VCaP (cell line): ENCODE measurements at regions not wholly inside any gene's neighbourhood (a gene's known extent, or its start where the extent isn't known, plus 50 kb on each side); places are given as distances from the start of the nearest gene placed in this dataset.

Experiments
- H3K27ac ChIP-seq: fragments of 450-650 bp; 2 replicates; pipeline ENCODE4 v1.5.1; 2017
- TF ChIP-seq, protein P1 (sequence below): fragments of 450-650 bp; conservative IDR thresholded peaks from 2 replicates; pipeline ENCODE4 v1.5.1; 2017; ENCODE audit warnings: mild to moderate bottlenecking, moderate library complexity

DNA sequence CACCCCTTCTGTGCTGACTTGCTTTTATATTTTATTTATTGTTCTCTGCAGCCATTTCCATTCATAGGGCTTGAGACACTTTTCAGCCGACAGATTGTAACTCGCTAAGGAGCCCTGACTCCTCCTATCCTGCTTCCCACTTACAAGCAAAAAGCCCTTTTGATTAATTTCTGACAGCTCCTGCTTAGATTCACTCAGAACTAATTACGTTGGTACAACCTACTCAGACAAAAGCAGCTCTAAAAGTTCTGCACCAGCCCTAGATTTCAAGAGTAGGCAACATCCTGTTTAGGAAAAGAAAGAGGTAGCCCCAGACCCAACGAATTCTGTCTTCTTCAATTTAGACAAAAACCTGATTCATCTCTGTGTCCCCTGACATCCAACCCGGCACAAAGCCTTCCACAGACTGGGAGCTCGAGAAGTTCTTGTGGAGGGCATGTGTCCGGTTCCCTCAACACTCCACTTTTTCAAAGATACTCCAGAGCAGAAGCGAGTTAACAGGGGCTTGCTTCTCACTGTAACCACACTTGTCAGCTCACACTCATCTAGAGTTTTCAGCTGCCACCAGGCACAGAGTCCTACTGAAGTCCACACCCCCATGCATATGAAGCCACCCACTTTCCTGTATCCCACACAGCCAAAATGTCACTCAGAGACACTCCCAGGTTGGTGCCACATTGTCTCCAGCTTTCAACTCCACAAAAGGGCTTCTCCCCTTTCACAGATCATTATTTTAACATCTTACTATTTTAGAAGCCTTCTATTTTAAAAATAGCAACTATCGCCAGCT is 113.6 kb upstream of the NFE2L3 start:
- TF ChIP-seq, protein P1, sequence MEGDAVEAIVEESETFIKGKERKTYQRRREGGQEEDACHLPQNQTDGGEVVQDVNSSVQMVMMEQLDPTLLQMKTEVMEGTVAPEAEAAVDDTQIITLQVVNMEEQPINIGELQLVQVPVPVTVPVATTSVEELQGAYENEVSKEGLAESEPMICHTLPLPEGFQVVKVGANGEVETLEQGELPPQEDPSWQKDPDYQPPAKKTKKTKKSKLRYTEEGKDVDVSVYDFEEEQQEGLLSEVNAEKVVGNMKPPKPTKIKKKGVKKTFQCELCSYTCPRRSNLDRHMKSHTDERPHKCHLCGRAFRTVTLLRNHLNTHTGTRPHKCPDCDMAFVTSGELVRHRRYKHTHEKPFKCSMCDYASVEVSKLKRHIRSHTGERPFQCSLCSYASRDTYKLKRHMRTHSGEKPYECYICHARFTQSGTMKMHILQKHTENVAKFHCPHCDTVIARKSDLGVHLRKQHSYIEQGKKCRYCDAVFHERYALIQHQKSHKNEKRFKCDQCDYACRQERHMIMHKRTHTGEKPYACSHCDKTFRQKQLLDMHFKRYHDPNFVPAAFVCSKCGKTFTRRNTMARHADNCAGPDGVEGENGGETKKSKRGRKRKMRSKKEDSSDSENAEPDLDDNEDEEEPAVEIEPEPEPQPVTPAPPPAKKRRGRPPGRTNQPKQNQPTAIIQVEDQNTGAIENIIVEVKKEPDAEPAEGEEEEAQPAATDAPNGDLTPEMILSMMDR: no peak
- H3K27ac ChIP-seq: no peak overlapping the region

DNA sequence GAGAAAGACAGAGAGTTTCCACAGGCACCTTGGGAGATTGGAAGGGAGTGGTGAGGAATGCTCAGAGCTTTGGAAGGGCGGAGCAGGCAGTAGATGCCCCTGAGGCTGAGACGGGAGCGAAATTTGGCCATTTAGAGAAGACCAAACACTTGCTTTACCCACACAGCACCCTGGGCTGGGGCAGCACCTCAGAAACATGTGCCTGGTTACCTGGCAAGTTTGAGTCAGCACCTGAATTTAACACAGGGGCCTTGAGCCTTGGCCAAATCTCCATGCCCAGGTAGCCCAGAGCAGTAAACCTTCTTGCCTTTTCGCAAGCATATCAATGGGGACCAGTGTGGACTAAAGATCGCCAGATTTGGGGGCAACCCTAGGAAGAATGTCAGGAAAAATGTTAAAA is 111.9 kb upstream of the NFE2L3 start:
- TF ChIP-seq, protein P1: no peak
- no peak overlapping the region for H3K27ac ChIP-seq

- H3K27ac ChIP-seq: no peak overlapping the region
- TF ChIP-seq, protein P1: no peak
These were observed 109.8 kb upstream of the NFE2L3 start for GRCh38 chr7:26042237-26042636.

DNA sequence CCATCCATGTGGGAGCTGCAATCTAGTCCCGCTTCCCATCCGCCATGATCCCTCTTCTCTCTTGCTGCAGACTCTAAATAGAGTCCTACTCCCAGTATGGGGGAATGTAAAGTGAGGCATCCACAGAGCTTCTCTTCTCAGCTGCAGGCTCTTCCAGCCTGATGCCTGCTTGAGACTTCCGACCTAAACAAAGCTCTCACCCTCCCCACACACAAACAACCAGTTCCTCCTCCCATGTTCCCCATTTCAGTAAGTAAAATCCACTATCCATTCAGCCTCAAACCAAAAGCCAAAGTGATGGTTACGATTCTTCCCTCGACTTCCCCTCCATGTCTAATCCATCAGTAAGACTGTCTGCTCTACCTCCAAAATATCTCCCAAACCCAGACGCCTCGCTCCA is 108.2 kb upstream of the NFE2L3 start:
- TF ChIP-seq, protein P1: no peak
- no peak overlapping the region for H3K27ac ChIP-seq

GRCh38 chr7:26044320-26044719 is 107.7 kb upstream of the NFE2L3 start:
- H3K27ac ChIP-seq: no peak overlapping the region
- TF ChIP-seq, protein P1: no peak

DNA sequence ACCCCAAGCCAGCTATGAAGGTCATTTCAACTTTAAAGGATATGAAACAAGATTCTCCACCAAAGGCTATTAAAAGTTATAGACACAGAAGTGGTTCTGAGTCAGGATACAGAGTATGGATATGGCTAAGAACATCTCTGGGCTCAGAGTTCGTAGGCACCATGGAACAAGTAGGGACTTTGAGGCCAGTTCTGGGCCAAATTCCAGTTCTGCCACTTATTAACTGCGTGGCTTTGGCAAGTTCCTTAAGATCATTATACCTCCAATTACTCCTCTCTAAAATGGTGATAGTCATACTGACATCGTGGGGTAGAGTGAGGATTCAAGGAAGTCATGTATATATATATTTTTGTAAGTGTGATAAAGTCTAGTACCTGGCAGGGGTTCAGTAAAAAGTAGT is 105.8 kb upstream of the NFE2L3 start:
- TF ChIP-seq, protein P1: no peak
- H3K27ac ChIP-seq: no peak overlapping the region

GRCh38 chr7:26046878-26047277 is 105.1 kb upstream of the NFE2L3 start:
- H3K27ac ChIP-seq: no peak overlapping the region
- TF ChIP-seq, protein P1: no peak
